OCI-LY3 (cell line): ENCODE measurements at regions not wholly inside any gene's neighbourhood (a gene's known extent, or its start where the extent isn't known, plus 50 kb on each side); places are given as distances from the start of the nearest gene placed in this dataset.

Source experiments
- CTCF ChIP-seq: fragments of 200-600, 300-600 bp; sonication (generic); IDR thresholded peaks from 2 replicates; pipeline ENCODE4 v1.5.1; 2014; ENCODE audit warnings: antibody characterized with exemption, low read length, low read depth
- EZH2phosphoT487 ChIP-seq: fragments of 200-600 bp; shearing (Covaris generic); IDR thresholded peaks from 2 replicates; pipeline ENCODE4 v1.6.1; 2018; ENCODE audit warnings: antibody characterized with exemption, mixed run types, low read depth

- no peak for TF ChIP-seq CTCF
- no peak for TF ChIP-seq EZH2phosphoT487
These were observed 1430.1 kb upstream of the SEL1L start for GRCh38 chr14:82963756-82964155.
